Liver (tissue), 3 donors: ENCODE measurements at regions not wholly inside any gene's neighbourhood (a gene's known extent, or its start where the extent isn't known, plus 50 kb on each side); places are given as distances from the start of the nearest gene placed in this dataset.

Experiments used
- GABPA ChIP-seq, 2 donors: IDR thresholded peaks in 1 of 2; conservative IDR thresholded peaks in 1 of 2; 2 replicates each; pipeline ENCODE4 v1.6.1; 2016; ENCODE audit warnings: antibody characterized with exemption in 2 of 2, mild to moderate bottlenecking in 1 of 2, moderate library complexity in 1 of 2
- JUND ChIP-seq, 2 donors: IDR thresholded peaks; 2 replicates each; pipeline ENCODE4 v1.6.1; 2016; ENCODE audit warnings: antibody characterized with exemption in 2 of 2
- RAD21 ChIP-seq, 2 donors: IDR thresholded peaks; 2 replicates each; pipeline ENCODE4 v1.6.1; 2016; ENCODE audit warnings: antibody characterized with exemption in 2 of 2, mild to moderate bottlenecking in 2 of 2
- RXRA ChIP-seq, 2 donors: IDR thresholded peaks; 2 replicates each; pipeline ENCODE4 v1.6.1; 2017 to 2018; ENCODE audit warnings: antibody characterized with exemption in 2 of 2, mild to moderate bottlenecking in 1 of 2
- TAF1 ChIP-seq: conservative IDR thresholded peaks from 2 replicates; pipeline ENCODE4 v1.6.1; 2016; ENCODE audit warnings: antibody characterized with exemption, mild to moderate bottlenecking
- TF ChIP-seq, protein P1 (sequence below): fragments of 150-350 bp; IDR thresholded peaks from 2 replicates; pipeline ENCODE4 v1.5.1; 2017; ENCODE audit warnings: improper control_type of control experiment, low read depth, low read length; ENCODE audit not compliant: missing input control
- TF ChIP-seq, protein P2 (sequence below): IDR thresholded peaks from 2 replicates; pipeline ENCODE4 v1.6.1; 2016; ENCODE audit warnings: antibody characterized with exemption
- TF ChIP-seq, protein P3 (sequence below): IDR thresholded peaks from 2 replicates; pipeline ENCODE4 v1.6.1; 2016; ENCODE audit warnings: antibody characterized with exemption
- TF ChIP-seq, protein P4 (sequence below): IDR thresholded peaks from 2 replicates; pipeline ENCODE4 v1.6.1; 2016; ENCODE audit warnings: antibody characterized with exemption
- TF ChIP-seq, protein P5 (sequence below): IDR thresholded peaks from 2 replicates; pipeline ENCODE4 v1.6.1; 2016; ENCODE audit warnings: antibody characterized with exemption, mild to moderate bottlenecking
- donor health status: healthy.
- donor health status: healthy.

DNA sequence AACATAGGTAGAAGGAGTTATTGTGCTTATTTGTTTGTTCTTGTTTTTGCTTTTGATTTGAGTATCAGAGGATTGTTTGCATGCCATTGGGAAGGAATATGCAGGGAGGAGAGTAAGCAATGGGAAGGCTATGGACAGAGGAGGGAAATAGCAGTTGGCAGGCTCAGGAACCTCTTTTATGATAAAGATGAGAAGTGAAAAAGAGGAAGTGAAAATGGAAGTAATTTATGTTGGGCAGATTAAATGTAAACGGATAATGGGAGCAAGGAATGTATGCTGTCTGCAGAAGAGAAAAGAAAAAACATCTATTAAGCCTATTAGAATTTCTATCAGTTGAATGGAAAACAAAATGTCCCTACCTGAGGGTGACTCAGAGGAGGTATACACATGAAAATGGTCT lies 90.1 kb upstream of the NPSR1 start:
- no peak for TF ChIP-seq TAF1
- TF ChIP-seq RXRA (IDR thresholded peaks at IDR 0.05) = no peak
- TF ChIP-seq, protein P1, sequence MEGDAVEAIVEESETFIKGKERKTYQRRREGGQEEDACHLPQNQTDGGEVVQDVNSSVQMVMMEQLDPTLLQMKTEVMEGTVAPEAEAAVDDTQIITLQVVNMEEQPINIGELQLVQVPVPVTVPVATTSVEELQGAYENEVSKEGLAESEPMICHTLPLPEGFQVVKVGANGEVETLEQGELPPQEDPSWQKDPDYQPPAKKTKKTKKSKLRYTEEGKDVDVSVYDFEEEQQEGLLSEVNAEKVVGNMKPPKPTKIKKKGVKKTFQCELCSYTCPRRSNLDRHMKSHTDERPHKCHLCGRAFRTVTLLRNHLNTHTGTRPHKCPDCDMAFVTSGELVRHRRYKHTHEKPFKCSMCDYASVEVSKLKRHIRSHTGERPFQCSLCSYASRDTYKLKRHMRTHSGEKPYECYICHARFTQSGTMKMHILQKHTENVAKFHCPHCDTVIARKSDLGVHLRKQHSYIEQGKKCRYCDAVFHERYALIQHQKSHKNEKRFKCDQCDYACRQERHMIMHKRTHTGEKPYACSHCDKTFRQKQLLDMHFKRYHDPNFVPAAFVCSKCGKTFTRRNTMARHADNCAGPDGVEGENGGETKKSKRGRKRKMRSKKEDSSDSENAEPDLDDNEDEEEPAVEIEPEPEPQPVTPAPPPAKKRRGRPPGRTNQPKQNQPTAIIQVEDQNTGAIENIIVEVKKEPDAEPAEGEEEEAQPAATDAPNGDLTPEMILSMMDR = no peak
- TF ChIP-seq, protein P2, sequence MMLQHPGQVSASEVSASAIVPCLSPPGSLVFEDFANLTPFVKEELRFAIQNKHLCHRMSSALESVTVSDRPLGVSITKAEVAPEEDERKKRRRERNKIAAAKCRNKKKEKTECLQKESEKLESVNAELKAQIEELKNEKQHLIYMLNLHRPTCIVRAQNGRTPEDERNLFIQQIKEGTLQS = no peak
- TF ChIP-seq JUND (IDR thresholded peaks at IDR 0.05) = no peak
- TF ChIP-seq, protein P3, sequence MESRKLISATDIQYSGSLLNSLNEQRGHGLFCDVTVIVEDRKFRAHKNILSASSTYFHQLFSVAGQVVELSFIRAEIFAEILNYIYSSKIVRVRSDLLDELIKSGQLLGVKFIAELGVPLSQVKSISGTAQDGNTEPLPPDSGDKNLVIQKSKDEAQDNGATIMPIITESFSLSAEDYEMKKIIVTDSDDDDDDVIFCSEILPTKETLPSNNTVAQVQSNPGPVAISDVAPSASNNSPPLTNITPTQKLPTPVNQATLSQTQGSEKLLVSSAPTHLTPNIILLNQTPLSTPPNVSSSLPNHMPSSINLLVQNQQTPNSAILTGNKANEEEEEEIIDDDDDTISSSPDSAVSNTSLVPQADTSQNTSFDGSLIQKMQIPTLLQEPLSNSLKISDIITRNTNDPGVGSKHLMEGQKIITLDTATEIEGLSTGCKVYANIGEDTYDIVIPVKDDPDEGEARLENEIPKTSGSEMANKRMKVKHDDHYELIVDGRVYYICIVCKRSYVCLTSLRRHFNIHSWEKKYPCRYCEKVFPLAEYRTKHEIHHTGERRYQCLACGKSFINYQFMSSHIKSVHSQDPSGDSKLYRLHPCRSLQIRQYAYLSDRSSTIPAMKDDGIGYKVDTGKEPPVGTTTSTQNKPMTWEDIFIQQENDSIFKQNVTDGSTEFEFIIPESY = no peak
- no peak for TF ChIP-seq RAD21 (IDR thresholded peaks at IDR 0.05)
- TF ChIP-seq, protein P4, sequence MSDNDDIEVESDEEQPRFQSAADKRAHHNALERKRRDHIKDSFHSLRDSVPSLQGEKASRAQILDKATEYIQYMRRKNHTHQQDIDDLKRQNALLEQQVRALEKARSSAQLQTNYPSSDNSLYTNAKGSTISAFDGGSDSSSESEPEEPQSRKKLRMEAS = no peak
- no peak for TF ChIP-seq GABPA (IDR thresholded peaks at IDR 0.05 in 1 of 2, conservative IDR thresholded peaks at IDR 0.05 in 1 of 2)
- TF ChIP-seq, protein P5, sequence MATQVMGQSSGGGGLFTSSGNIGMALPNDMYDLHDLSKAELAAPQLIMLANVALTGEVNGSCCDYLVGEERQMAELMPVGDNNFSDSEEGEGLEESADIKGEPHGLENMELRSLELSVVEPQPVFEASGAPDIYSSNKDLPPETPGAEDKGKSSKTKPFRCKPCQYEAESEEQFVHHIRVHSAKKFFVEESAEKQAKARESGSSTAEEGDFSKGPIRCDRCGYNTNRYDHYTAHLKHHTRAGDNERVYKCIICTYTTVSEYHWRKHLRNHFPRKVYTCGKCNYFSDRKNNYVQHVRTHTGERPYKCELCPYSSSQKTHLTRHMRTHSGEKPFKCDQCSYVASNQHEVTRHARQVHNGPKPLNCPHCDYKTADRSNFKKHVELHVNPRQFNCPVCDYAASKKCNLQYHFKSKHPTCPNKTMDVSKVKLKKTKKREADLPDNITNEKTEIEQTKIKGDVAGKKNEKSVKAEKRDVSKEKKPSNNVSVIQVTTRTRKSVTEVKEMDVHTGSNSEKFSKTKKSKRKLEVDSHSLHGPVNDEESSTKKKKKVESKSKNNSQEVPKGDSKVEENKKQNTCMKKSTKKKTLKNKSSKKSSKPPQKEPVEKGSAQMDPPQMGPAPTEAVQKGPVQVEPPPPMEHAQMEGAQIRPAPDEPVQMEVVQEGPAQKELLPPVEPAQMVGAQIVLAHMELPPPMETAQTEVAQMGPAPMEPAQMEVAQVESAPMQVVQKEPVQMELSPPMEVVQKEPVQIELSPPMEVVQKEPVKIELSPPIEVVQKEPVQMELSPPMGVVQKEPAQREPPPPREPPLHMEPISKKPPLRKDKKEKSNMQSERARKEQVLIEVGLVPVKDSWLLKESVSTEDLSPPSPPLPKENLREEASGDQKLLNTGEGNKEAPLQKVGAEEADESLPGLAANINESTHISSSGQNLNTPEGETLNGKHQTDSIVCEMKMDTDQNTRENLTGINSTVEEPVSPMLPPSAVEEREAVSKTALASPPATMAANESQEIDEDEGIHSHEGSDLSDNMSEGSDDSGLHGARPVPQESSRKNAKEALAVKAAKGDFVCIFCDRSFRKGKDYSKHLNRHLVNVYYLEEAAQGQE = no peak
